T-cell (primary cell): ENCODE measurements at regions not wholly inside any gene's neighbourhood (a gene's known extent, or its start where the extent isn't known, plus 50 kb on each side); places are given as distances from the start of the nearest gene placed in this dataset.

Experiments
- ATAC-seq, 4 experiments: fragments of 200-7000 bp in 3 of 4; fragments of 150-1000 bp in 1 of 4; cut with Tn5 transposase; replicated peaks in 1 of 4; 1 replicate in 3 of 4; 2 replicates in 1 of 4; pipeline ENCODE4 v1.10.0; 2021; ENCODE audit warnings: moderate library complexity in 3 of 4, mild to moderate bottlenecking in 2 of 4, moderate number of reproducible peaks in 1 of 4
- CTCF ChIA-PET, 2 donors: fragments of 300-600 bp; sonication (Branson Sonifier 250); formaldehyde crosslinking; loops; one replicate each; lab custom pipeline; 2022; ENCODE audit warnings: antibody characterized with exemption in 2 of 2; lab: Charles Lee
- POLR2A ChIA-PET, 2 donors: fragments of 300-600 bp; sonication (Branson Sonifier 250); formaldehyde crosslinking; loops; one replicate each; lab custom pipeline; 2022; ENCODE audit warnings: antibody characterized with exemption in 2 of 2; lab: Charles Lee
- DNase-seq, 35 experiments: peaks; one replicate each; pipeline versions ENCODE4 v3.0.0 to v3.0.0-alpha.2; 2013 to 2023
- H3K27ac ChIP-seq: one replicate; pipeline ENCODE4 v1.5.1; 2013; ENCODE audit warnings: low read length
- H3K27me3 ChIP-seq, 2 experiments: replicated peaks in 1 of 2; 1 replicate in 1 of 2; 2 replicates in 1 of 2; pipeline versions ENCODE4 v1.6.1 to v1.7.0; 2013; ENCODE audit warnings: low read length in 1 of 2, mixed read lengths in 1 of 2; ENCODE audit not compliant: control insufficient read depth in 2 of 2, insufficient read depth in 2 of 2; ENCODE audit errors: extremely low read depth in 1 of 2
- H3K36me3 ChIP-seq, 2 donors: 1 replicate in 1 of 2; 2 replicates in 1 of 2; pipeline versions ENCODE4 v1.6.1 to v1.7.0; 2013; ENCODE audit warnings: low read length in 1 of 2; ENCODE audit not compliant: control insufficient read depth in 2 of 2, insufficient read depth in 1 of 2; ENCODE audit errors: extremely low read depth in 1 of 2
- H3K4me1 ChIP-seq, 2 experiments: 1 replicate in 1 of 2; 2 replicates in 1 of 2; pipeline versions ENCODE4 v1.6.1 to v1.7.0; 2013; ENCODE audit warnings: low read length in 2 of 2, mixed read lengths in 1 of 2; ENCODE audit not compliant: insufficient read depth in 2 of 2, control insufficient read depth in 1 of 2; ENCODE audit errors: extremely low read depth in 1 of 2
- H3K4me3 ChIP-seq, 2 donors: 1 replicate in 1 of 2; 2 replicates in 1 of 2; pipeline versions ENCODE4 v1.5.1 to v1.7.0; 2013; ENCODE audit warnings: mild to moderate bottlenecking in 2 of 2, low read length in 1 of 2, moderate library complexity in 1 of 2; ENCODE audit not compliant: control insufficient read depth in 1 of 2; ENCODE audit errors: extremely low read depth in 1 of 2
- H3K9me3 ChIP-seq: 2 replicates; pipeline ENCODE4 v1.7.0; 2013
- H3K27ac Mint-ChIP-seq, 2 donors: one replicate each; pipeline ENCODE4 v1.8.0; 2020 to 2021; ENCODE audit warnings: mild to moderate bottlenecking in 2 of 2, mixed read lengths in 2 of 2
- H3K27me3 Mint-ChIP-seq, 2 donors: one replicate each; pipeline ENCODE4 v1.8.0; 2021 to 2022; ENCODE audit warnings: mixed read lengths in 2 of 2
- H3K36me3 Mint-ChIP-seq: one replicate; pipeline ENCODE4 v1.8.0; 2021; ENCODE audit warnings: mixed read lengths
- H3K4me1 Mint-ChIP-seq, 3 donors: one replicate each; pipeline ENCODE4 v1.8.0; 2020 to 2022; ENCODE audit warnings: mixed read lengths in 3 of 3, mild to moderate bottlenecking in 1 of 3
- H3K4me3 Mint-ChIP-seq, 3 donors: one replicate each; pipeline ENCODE4 v1.8.0; 2020 to 2022; ENCODE audit warnings: mild to moderate bottlenecking in 3 of 3, mixed read lengths in 3 of 3, moderate library complexity in 3 of 3
- H3K9me3 Mint-ChIP-seq, 3 donors: one replicate each; pipeline ENCODE4 v1.8.0; 2020 to 2022; ENCODE audit warnings: mixed read lengths in 3 of 3
- WGBS: methylation state at CpG from one replicate; pipeline ENCODE4 v1.1.5; 2013; ENCODE audit warnings: missing lambda C conversion rate; ENCODE audit not compliant: insufficient coverage; 5-methylcytosine and 5-hydroxymethylcytosine counted together

DNA sequence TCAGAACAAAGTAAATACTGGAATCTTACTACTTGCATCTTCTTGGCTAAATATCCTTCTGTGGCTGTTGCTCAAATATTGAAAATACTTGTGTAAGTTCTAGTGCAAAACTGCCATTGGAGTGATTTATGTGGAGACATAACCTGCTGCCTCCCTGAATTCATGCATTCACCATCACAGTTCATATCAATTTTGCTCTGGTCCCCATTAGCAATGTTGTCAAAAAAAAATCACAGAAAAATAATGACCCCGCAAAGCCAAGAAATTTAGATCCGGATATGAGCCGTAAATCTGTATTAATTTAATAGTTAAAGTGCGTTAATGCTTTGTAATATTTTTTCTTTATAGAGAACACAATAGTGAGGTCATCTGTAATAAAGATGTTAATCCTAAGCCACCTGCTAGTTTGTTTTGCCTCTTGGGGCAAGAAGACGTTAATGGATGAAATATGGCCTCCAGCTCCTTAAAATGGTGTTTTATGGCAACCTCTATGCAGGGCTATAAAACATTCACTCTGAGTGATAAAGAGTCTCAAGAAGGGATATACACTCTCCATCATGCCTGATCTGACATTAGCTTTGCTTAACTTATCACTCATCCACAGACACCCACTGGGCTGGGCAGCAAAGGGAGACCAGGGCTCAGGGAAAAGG is 255.9 kb downstream of the INSC start:
- Mint-ChIP-seq H3K9me3 (peaks cover 0 to 3% (median 0%) of the 10 kb centered on the region in 3 donors), H3K27me3 (peaks cover 0 to 7% of the 10 kb centered on the region in 2 donors), H3K36me3 (no peaks in the 10 kb centered on the region), H3K4me1 (no peaks in the 10 kb centered on the region), H3K4me3 (no peak overlapping the region), H3K27ac (no peak overlapping the region)
- ATAC-seq: no peak
- Histone ChIP-seq H3K4me1 (no peaks in the 10 kb centered on the region), H3K36me3 (no peaks in the 10 kb centered on the region), H3K4me3 (no peak overlapping the region), H3K9me3 (no peaks in the 10 kb centered on the region), H3K27me3 (no peaks in the 10 kb centered on the region), H3K27ac (no peak overlapping the region)
- DNase-seq: no peak
- ChIA-PET CTCF (no interaction called here), POLR2A (no interaction called here)
- no CpG with 5 or more reads among the region's 5 CpGs for WGBS

DNA sequence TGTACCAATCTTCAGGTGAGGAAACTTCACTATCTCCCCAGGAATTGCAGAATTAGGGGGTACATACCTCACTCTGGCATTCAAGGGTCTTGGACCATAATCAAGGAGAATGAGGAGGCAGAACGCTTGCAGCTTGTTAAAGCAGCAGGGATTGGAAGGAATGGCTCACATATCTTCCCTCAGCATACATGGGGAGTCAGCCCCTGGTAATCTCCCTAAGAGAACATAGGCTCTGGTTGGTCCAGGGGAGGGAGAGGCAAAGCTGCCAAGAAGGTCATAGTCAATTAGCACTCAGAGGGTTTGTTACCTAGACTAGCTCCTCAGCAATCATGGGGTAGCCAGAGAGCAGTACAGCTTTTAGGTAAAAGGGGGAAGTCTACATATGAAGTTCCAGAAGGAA is 256.8 kb downstream of the INSC start:
- Mint-ChIP-seq H3K9me3 (peaks cover 0 to 6% (median 0%) of the 10 kb centered on the region in 3 donors), H3K4me1 (no peaks in the 10 kb centered on the region), H3K27ac (no peak overlapping the region), H3K27me3 (peaks cover 0 to 9% of the 10 kb centered on the region in 2 donors), H3K36me3 (no peaks in the 10 kb centered on the region), H3K4me3 (no peak overlapping the region)
- H3K27me3 ChIP-seq: no peaks in the 10 kb centered on the region
- POLR2A ChIA-PET: no interaction called here
- DNase-seq: no peak
- 60% methylated on average over 1 of the region's 1 CpG for WGBS
- no peaks in the 10 kb centered on the region for H3K36me3 ChIP-seq
- no peak overlapping the region for H3K27ac ChIP-seq
- H3K4me3 ChIP-seq: no peak overlapping the region
- no peaks in the 10 kb centered on the region for H3K9me3 ChIP-seq
- H3K4me1 ChIP-seq: no peaks in the 10 kb centered on the region
- CTCF ChIA-PET: no interaction called here
- ATAC-seq: no peak

- H3K36me3 Mint-ChIP-seq: no peaks in the 10 kb centered on the region
- no peak overlapping the region for H3K4me3 ChIP-seq
- peaks cover 0 to 4% of the 10 kb centered on the region in 2 experiments for H3K27me3 ChIP-seq
- H3K27me3 Mint-ChIP-seq: peaks cover 0 to 3% of the 10 kb centered on the region in 2 donors
- DNase-seq: no peak
- no CpG with 5 or more reads among the region's 2 CpGs for WGBS
- no peak overlapping the region for H3K27ac ChIP-seq
- H3K4me1 ChIP-seq: no peaks in the 10 kb centered on the region
- POLR2A ChIA-PET: no interaction called here
- H3K4me1 Mint-ChIP-seq: no peaks in the 10 kb centered on the region
- H3K9me3 ChIP-seq: no peaks in the 10 kb centered on the region
- no peak overlapping the region for H3K4me3 Mint-ChIP-seq
- H3K27ac Mint-ChIP-seq: no peak overlapping the region
- CTCF ChIA-PET: no interaction called here
- ATAC-seq: no peak
- H3K36me3 ChIP-seq: no peaks in the 10 kb centered on the region
- peaks cover 0 to 6% (median 0%) of the 10 kb centered on the region in 3 donors for H3K9me3 Mint-ChIP-seq
Measured at GRCh38 chr11:15374418-15374817, 259.7 kb downstream of the INSC start.

DNA sequence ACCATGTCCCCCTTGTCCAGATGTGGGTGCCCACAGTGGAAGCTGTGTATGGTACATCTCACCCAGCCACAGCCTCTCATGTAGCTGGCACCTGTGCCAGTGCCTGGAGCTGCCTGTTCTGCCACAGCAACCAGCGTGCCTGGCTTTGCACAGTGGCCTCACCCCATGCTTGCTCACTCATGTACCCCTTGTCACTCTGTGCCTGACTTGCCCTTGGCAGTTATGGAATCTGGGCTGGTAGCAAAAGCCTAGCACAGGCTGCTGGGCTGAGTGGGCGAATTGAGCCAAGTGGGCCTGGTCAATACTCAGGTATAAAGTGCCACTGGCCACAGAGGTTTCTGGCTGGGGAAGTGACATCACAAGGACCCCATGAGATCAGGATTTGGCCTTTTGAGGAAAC is 264.2 kb downstream of the INSC start:
- no peak for ATAC-seq
- Mint-ChIP-seq H3K4me3 (no peak overlapping the region), H3K27ac (no peak overlapping the region), H3K36me3 (no peaks in the 10 kb centered on the region), H3K27me3 (peaks cover 0 to 3% of the 10 kb centered on the region in 2 donors), H3K4me1 (no peaks in the 10 kb centered on the region), H3K9me3 (peaks cover 0 to 6% (median 0%) of the 10 kb centered on the region in 3 donors)
- H3K27ac ChIP-seq: no peak overlapping the region
- POLR2A ChIA-PET: no interaction called here
- CTCF ChIA-PET: no interaction called here
- no peaks in the 10 kb centered on the region for H3K4me1 ChIP-seq
- H3K4me3 ChIP-seq: no peak overlapping the region
- no peaks in the 10 kb centered on the region for H3K9me3 ChIP-seq
- H3K36me3 ChIP-seq: no peaks in the 10 kb centered on the region
- DNase-seq: no peak
- 49% methylated on average over 2 of the region's 2 CpGs for WGBS
- H3K27me3 ChIP-seq: peaks cover 0 to 4% of the 10 kb centered on the region in 2 experiments

DNA sequence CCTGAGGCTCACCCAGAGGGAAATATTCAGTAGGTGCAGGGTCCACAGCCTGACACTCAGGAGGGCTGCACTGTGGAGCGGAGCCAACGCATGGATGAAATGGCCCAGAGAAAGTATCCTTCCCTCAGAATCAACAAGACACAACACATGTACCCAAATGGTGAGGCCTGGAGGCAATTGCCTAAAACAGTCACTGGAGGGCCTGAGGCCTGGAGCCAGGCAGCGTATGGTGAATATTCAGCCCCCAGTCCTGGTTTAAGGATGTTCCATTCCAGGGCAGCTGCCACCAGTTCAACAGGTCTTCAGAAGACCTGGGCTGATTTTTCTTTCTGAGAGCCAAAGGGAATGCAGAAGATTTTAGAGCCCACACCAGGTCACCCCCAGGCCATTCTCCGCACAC is 264.8 kb downstream of the INSC start:
- Histone ChIP-seq H3K9me3 (no peaks in the 10 kb centered on the region), H3K4me1 (no peaks in the 10 kb centered on the region), H3K4me3 (no peak overlapping the region), H3K27me3 (peaks cover 0 to 4% of the 10 kb centered on the region in 2 experiments), H3K36me3 (no peaks in the 10 kb centered on the region), H3K27ac (no peak overlapping the region)
- H3K27ac Mint-ChIP-seq: no peak overlapping the region
- DNase-seq (no peak), ATAC-seq (no peak)
- H3K9me3 Mint-ChIP-seq: peaks cover 0 to 6% (median 0%) of the 10 kb centered on the region in 3 donors
- no peaks in the 10 kb centered on the region for H3K4me1 Mint-ChIP-seq
- no peak overlapping the region for H3K4me3 Mint-ChIP-seq
- ChIA-PET CTCF (no interaction called here), POLR2A (no interaction called here)
- H3K27me3 Mint-ChIP-seq: peaks cover 0 to 3% of the 10 kb centered on the region in 2 donors
- 100% methylated on average over 3 of the region's 4 CpGs for WGBS
- no peaks in the 10 kb centered on the region for H3K36me3 Mint-ChIP-seq

- Histone ChIP-seq H3K4me3 (no peak overlapping the region), H3K27me3 (no peaks in the 10 kb centered on the region), H3K9me3 (no peaks in the 10 kb centered on the region), H3K36me3 (no peaks in the 10 kb centered on the region), H3K27ac (no peak overlapping the region), H3K4me1 (no peaks in the 10 kb centered on the region)
- WGBS: no CpG with 5 or more reads among the region's 1 CpG
- no peak for ATAC-seq
- Mint-ChIP-seq H3K27me3 (no peaks in the 10 kb centered on the region), H3K4me3 (no peak overlapping the region), H3K9me3 (peaks cover 0 to 19% (median 4%) of the 10 kb centered on the region in 3 donors), H3K4me1 (no peaks in the 10 kb centered on the region), H3K27ac (no peak overlapping the region), H3K36me3 (no peaks in the 10 kb centered on the region)
- CTCF ChIA-PET: no interaction called here
- DNase-seq: no peak
- POLR2A ChIA-PET: no interaction called here
Measured at GRCh38 chr11:15390857-15391256, 276.1 kb downstream of the INSC start.

- Histone ChIP-seq H3K9me3 (peaks cover 2% of the 10 kb centered on the region), H3K36me3 (no peaks in the 10 kb centered on the region), H3K27me3 (no peaks in the 10 kb centered on the region), H3K4me1 (no peaks in the 10 kb centered on the region), H3K4me3 (no peak overlapping the region), H3K27ac (no peak overlapping the region)
- Mint-ChIP-seq H3K9me3 (peaks cover 23 to 50% (median 36%) of the 10 kb centered on the region in 3 donors), H3K27ac (no peak overlapping the region), H3K36me3 (no peaks in the 10 kb centered on the region), H3K4me1 (no peaks in the 10 kb centered on the region), H3K27me3 (no peaks in the 10 kb centered on the region), H3K4me3 (no peak overlapping the region)
- ATAC-seq: no peak
- no peak for DNase-seq
- WGBS: no CpG with 5 or more reads among the region's 2 CpGs
- POLR2A ChIA-PET: no interaction called here
- CTCF ChIA-PET: no interaction called here
Measured at GRCh38 chr11:15396778-15397177, 282.1 kb downstream of the INSC start.
